GM18868 (cell line): ENCODE measurements at regions not wholly inside any gene's neighbourhood (a gene's known extent, or its start where the extent isn't known, plus 50 kb on each side); places are given as distances from the start of the nearest gene placed in this dataset.

Experiments
- ATAC-seq: cut with Tn5 transposase; IDR thresholded peaks from one replicate; pipeline ENCODE4 v1.9.1; 2021; ENCODE audit warnings: mild to moderate bottlenecking, moderate library complexity; ENCODE audit not compliant: unreplicated experiment

DNA sequence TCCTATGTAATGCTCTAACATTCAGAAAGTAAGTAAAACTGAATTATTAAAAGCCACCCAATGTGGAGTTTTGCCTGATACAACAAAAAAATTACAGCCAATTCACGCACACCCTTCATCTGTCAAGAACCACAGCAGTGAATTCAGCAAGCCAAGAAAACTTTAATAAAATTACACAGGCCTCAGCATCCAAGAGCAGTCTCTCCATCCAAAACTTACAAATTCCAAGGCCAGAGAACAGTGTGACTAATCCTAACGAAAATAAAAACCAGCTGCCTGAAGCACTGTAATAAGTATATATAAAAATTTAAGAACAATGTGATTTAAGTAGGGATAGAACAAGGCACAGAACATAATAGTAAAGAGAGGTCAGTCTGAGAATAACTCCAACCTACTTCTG is 54.2 kb downstream of the SIX6 start:
- ATAC-seq = no peak

DNA sequence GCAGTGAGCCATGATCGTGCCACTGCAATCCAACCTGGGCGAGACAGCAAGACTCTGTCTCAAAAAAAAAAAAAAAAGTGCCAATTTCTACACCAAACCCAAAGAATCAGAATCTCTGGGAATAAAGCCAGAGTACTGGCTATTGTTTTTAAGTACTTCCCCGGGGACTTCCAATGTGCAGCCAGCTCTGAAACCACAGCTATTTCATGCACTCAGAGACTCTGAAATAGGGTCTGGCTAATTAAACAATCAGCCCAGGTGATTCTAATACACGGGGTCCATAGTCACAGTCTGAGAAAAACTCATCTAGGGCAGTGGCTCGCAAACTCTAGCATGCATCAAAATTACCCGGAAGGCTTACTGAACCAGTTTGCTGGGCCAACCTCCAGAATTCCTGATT is 56.3 kb downstream of the SIX6 start:
- ATAC-seq = peak; percentile 69

DNA sequence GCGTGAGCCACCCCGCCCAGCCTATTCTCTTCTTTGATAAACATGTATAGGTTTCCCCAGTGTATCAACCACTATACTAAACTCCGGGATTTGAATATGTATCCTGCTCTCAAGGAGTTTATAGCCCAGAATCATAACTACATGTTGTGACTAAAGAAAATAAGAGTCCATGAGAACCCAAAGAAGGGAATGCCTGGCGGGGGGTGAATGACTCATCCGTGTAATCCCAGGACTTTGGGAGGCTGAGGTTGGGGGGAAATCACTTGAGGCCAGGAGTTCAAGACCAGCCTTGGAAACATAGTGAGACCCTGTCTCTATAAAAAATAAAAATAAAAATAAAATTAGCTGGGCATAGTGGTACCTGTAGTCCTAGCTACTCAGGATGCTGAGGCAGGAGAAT is 57.2 kb downstream of the SIX6 start:
- ATAC-seq = no peak

- no peak for ATAC-seq
Observed at GRCh38 chr14:60573943-60574495, 65.1 kb downstream of the SIX6 start.

GRCh38 chr14:60575008-60575407 is 66.1 kb downstream of the SIX6 start:
- ATAC-seq = no peak

- ATAC-seq = no peak
Observed at GRCh38 chr14:60585676-60586075, 63.6 kb downstream of the SIX1 start.

DNA sequence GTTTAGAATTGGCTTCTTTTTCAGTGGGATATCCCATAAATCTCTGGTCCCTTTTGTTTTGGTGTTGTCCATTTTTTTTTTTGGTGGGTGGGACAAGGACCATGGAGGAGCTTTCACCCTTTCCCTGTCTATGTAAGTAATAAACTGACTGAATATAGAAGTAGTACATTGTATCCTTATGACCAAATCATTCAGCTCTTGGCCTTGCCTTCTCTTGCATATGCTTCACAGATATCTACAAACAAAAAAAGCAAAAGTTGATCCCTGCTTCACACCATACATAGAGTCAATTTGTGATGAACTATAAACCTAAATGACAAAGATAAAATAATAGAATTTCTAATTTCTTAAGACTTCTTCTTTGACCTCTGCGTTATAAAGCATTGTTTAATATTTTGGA is 59.8 kb downstream of the SIX1 start:
- no peak for ATAC-seq

DNA sequence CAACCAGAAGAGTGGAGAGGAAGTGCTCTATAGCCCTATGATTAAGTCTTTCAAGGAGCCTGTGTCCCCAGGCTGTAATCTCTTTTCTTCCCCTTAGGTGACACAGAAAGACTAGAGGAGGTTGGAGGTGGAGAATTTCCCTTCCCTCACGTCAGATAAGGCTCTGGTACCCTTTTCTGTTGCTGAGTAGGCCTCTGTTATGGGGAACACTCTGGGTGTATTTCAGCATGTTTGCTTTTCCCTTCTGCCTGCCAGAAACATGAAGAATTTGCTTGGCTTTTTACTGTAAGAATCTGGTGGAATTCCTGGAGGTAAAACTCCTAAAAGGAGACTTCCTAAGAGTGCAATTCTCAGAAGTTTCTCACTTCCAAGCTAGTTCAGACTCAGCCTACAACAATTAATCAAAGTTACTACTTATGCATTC is 58.3 kb downstream of the SIX1 start:
- no peak for ATAC-seq
